Body of pancreas (tissue), 4 donors: ENCODE measurements at regions not wholly inside any gene's neighbourhood (a gene's known extent, or its start where the extent isn't known, plus 50 kb on each side); places are given as distances from the start of the nearest gene placed in this dataset.

Experiments used
- ATAC-seq: fragments of 150-250 bp; one replicate; pipeline ENCODE4 v1.9.1; 2016
- DNase-seq, 4 donors: peaks; one replicate each; pipeline ENCODE4 v3.0.0-alpha.2; 2019
- H3K27ac ChIP-seq, 4 donors: fragments of 200-600 bp; sonication (generic); 1 replicate in 3 of 4; 2 replicates in 1 of 4; pipeline versions ENCODE4 v1.5.1 to v1.6.1; 2016 to 2019; ENCODE audit warnings: mild to moderate bottlenecking in 1 of 4, mixed read lengths in 1 of 4, moderate library complexity in 1 of 4
- H3K27me3 ChIP-seq, 2 donors: fragments of 200-600 bp; sonication (generic); one replicate each; pipeline ENCODE4 v1.6.0; 2016; ENCODE audit warnings: mild to moderate bottlenecking in 1 of 2
- H3K36me3 ChIP-seq, 2 donors: fragments of 200-600 bp; sonication (generic); replicated peaks in 1 of 2; 2 replicates each; pipeline ENCODE4 v1.5.1; 2016; ENCODE audit warnings: low read depth in 2 of 2; ENCODE audit not compliant: insufficient read depth in 1 of 2
- H3K4me1 ChIP-seq: fragments of 200-600 bp; sonication (generic); one replicate; pipeline ENCODE4 v1.6.0; 2016
- H3K4me3 ChIP-seq, 2 donors: fragments of 200-600 bp; sonication (generic); 1 replicate in 1 of 2; 2 replicates in 1 of 2; pipeline ENCODE4 v1.5.1; 2016 to 2019
- H3K9me3 ChIP-seq, 3 donors: fragments of 200-600 bp; sonication (generic); 1 replicate in 2 of 3; 2 replicates in 1 of 3; pipeline ENCODE4 v1.5.1; 2016
- CTCF ChIP-seq, 7 experiments: fragments of 450-650 bp in 4 of 7; fragments of 200-600 bp in 3 of 7; sonication (generic) in 3 of 7; IDR thresholded peaks; one replicate each; pipeline ENCODE4 v1.5.1; 2016 to 2019; ENCODE audit warnings: antibody characterized with exemption in 7 of 7
- POLR2A ChIP-seq, 3 donors: fragments of 450-650 bp; IDR thresholded peaks; one replicate each; pipeline ENCODE4 v1.6.1; 2016; ENCODE audit warnings: antibody characterized with exemption in 3 of 3, mild to moderate bottlenecking in 2 of 3
- WGBS, 2 donors: methylation state at CpG; one replicate each; pipeline ENCODE4 v1.1.5; 2017; 5-methylcytosine and 5-hydroxymethylcytosine counted together
- intact Hi-C: fragments of 100-400 bp; cut with DNase I; formaldehyde crosslinking; loops from one replicate; pipeline ENCODE4 v1.15.1; 2023

- Histone ChIP-seq H3K4me1 (no peaks in the 10 kb centered on the region), H3K9me3 (no peaks in the 10 kb centered on the region), H3K36me3 (no peaks in the 10 kb centered on the region), H3K27me3 (no peaks in the 10 kb centered on the region), H3K4me3 (no peak overlapping the region), H3K27ac (no peak overlapping the region)
- intact Hi-C loops: no loop called here
- TF ChIP-seq POLR2A (IDR thresholded peaks at IDR 0.05): no peak
- no peak for TF ChIP-seq CTCF (IDR thresholded peaks at IDR 0.05)
- DNase-seq (no peak), ATAC-seq (no peak)
These were observed 245.9 kb upstream of the TNRC6C start for GRCh38 chr17:77712578-77712977.

- DNase-seq (no peak), ATAC-seq (no peak)
- 18% methylated on average over 1 of the region's 1 CpG for WGBS, 2 donors
- Histone ChIP-seq H3K36me3 (no peaks in the 10 kb centered on the region), H3K4me1 (no peaks in the 10 kb centered on the region), H3K27me3 (peaks cover 0 to 3% of the 10 kb centered on the region in 2 donors), H3K9me3 (no peaks in the 10 kb centered on the region), H3K4me3 (no peak overlapping the region), H3K27ac (no peak overlapping the region)
- TF ChIP-seq CTCF (IDR thresholded peaks at IDR 0.05): no peak
- intact Hi-C loops: no loop called here
These were observed 242.1 kb upstream of the TNRC6C start for GRCh38 chr17:77716289-77716926.

- TF ChIP-seq CTCF (IDR thresholded peaks at IDR 0.05): no peak
- TF ChIP-seq POLR2A (IDR thresholded peaks at IDR 0.05): no peak
- H3K27me3 ChIP-seq: peaks cover 0 to 3% of the 10 kb centered on the region in 2 donors
- no peak overlapping the region for H3K27ac ChIP-seq
- WGBS, 2 donors: 64 to 66% methylated on average over 7 to 11 of the region's 11 CpGs
- H3K9me3 ChIP-seq: no peaks in the 10 kb centered on the region
- H3K4me1 ChIP-seq: no peaks in the 10 kb centered on the region
- H3K4me3 ChIP-seq: no peak overlapping the region
- no peaks in the 10 kb centered on the region for H3K36me3 ChIP-seq
- no peak for DNase-seq
- intact Hi-C loops: no loop called here
- no peak for ATAC-seq
These were observed 240.4 kb upstream of the TNRC6C start for GRCh38 chr17:77717941-77718668.

GRCh38 chr17:77718669-77718961 is 239.9 kb upstream of the TNRC6C start:
- ATAC-seq: no peak
- TF ChIP-seq CTCF (IDR thresholded peaks at IDR 0.05) (no peak), POLR2A (IDR thresholded peaks at IDR 0.05) (no peak)
- no peaks in the 10 kb centered on the region for H3K9me3 ChIP-seq
- H3K27ac ChIP-seq: no peak overlapping the region
- intact Hi-C loops: no loop called here
- H3K36me3 ChIP-seq: no peaks in the 10 kb centered on the region
- WGBS, 2 donors: 82 to 84% methylated on average over 5 to 10 of the region's 10 CpGs
- no peak overlapping the region for H3K4me3 ChIP-seq
- no peaks in the 10 kb centered on the region for H3K4me1 ChIP-seq
- DNase-seq: no peak
- peaks cover 0 to 3% of the 10 kb centered on the region in 2 donors for H3K27me3 ChIP-seq

- Histone ChIP-seq H3K27me3 (peaks cover 0 to 3% of the 10 kb centered on the region in 2 donors), H3K4me3 (no peak overlapping the region), H3K4me1 (no peaks in the 10 kb centered on the region), H3K36me3 (no peaks in the 10 kb centered on the region), H3K27ac (no peak overlapping the region), H3K9me3 (no peaks in the 10 kb centered on the region)
- DNase-seq (no peak), ATAC-seq (no peak)
- intact Hi-C loops: no loop called here
- TF ChIP-seq POLR2A (IDR thresholded peaks at IDR 0.05): no peak
- TF ChIP-seq CTCF (IDR thresholded peaks at IDR 0.05): no peak
- 64 to 78% methylated on average over 4 of the region's 4 CpGs for WGBS, 2 donors
These were observed 238.7 kb upstream of the TNRC6C start for GRCh38 chr17:77719806-77720205.
